Osteocyte (in vitro differentiated cells): ENCODE measurements at regions not wholly inside any gene's neighbourhood (a gene's known extent, or its start where the extent isn't known, plus 50 kb on each side); places are given as distances from the start of the nearest gene placed in this dataset.
A peak's percentile ranks its signal among the peaks of the same experiment; 100 is the strongest.

Experiments
- DNase-seq: peaks from one replicate; pipeline ENCODE4 v3.0.0; 2021; ENCODE audit warnings: mixed read lengths; ENCODE audit not compliant: unreplicated experiment; ENCODE audit errors: extremely low spot score
- H3K27ac Mint-ChIP-seq: one replicate; pipeline ENCODE4 v1.8.0; 2021; ENCODE audit warnings: mild to moderate bottlenecking, mixed read lengths; ENCODE audit not compliant: unreplicated experiment
- H3K27me3 Mint-ChIP-seq: one replicate; pipeline ENCODE4 v1.8.0; 2021; ENCODE audit warnings: mixed read lengths; ENCODE audit not compliant: unreplicated experiment
- H3K36me3 Mint-ChIP-seq: one replicate; pipeline ENCODE4 v1.8.0; 2021; ENCODE audit warnings: mixed read lengths; ENCODE audit not compliant: unreplicated experiment
- H3K4me1 Mint-ChIP-seq: one replicate; pipeline ENCODE4 v1.8.0; 2021; ENCODE audit warnings: mixed read lengths; ENCODE audit not compliant: unreplicated experiment
- H3K4me3 Mint-ChIP-seq: one replicate; pipeline ENCODE4 v1.8.0; 2021; ENCODE audit warnings: mild to moderate bottlenecking, moderate library complexity, mixed read lengths; ENCODE audit not compliant: unreplicated experiment
- H3K9me3 Mint-ChIP-seq: one replicate; pipeline ENCODE4 v1.8.0; 2021; ENCODE audit warnings: mixed read lengths; ENCODE audit not compliant: unreplicated experiment
- TF ChIP-seq, protein P1 (sequence below): fragments of 200-600 bp; sonication (generic); IDR thresholded peaks from 2 replicates; pipeline ENCODE4 v1.5.0; 2021; ENCODE audit warnings: antibody characterized with exemption, mild to moderate bottlenecking, moderate library complexity

DNA sequence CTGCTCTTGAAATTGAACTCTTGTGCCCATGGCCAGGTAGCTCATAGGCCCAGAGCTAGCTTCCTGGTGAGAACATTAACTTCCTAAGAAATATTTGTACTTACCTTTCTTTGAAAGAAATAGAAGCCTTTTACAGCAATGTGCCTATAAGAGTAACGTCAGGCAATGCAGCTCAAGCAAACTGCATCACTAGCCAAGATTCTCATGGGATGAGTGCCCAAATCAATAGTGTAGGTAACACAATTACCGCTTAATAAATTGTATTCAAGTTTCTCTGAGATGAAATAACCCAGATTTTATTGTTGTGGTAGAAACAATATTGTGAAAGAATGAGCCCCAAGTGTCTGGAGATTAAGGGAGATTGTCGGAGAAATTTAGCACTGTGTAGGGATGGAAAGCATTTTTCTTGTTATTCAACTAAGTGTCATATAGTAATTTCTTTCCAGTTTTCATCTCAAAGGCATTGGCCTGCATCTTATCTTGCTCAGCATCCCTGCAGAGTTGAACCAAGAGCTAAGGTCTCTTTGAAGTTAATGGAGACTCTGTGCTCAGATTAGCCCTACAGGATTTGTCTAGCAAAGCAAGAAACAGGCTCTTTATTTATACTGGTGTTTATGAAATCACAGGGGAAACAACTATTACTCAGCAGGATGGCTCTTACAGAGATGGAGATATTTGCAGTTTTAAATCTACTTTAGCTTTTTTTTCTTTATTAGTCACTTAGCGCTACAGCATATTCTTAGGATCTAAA, 321.0 kb upstream of the PDGFD start:
- Mint-ChIP-seq H3K27ac (no peak overlapping the region), H3K27me3 (no peaks in the 10 kb centered on the region), H3K9me3 (peaks cover 31% of the 10 kb centered on the region), H3K4me1 (peaks cover 3% of the 10 kb centered on the region), H3K36me3 (no peaks in the 10 kb centered on the region), H3K4me3 (no peak overlapping the region)
- DNase-seq = no peak
- TF ChIP-seq, protein P1, sequence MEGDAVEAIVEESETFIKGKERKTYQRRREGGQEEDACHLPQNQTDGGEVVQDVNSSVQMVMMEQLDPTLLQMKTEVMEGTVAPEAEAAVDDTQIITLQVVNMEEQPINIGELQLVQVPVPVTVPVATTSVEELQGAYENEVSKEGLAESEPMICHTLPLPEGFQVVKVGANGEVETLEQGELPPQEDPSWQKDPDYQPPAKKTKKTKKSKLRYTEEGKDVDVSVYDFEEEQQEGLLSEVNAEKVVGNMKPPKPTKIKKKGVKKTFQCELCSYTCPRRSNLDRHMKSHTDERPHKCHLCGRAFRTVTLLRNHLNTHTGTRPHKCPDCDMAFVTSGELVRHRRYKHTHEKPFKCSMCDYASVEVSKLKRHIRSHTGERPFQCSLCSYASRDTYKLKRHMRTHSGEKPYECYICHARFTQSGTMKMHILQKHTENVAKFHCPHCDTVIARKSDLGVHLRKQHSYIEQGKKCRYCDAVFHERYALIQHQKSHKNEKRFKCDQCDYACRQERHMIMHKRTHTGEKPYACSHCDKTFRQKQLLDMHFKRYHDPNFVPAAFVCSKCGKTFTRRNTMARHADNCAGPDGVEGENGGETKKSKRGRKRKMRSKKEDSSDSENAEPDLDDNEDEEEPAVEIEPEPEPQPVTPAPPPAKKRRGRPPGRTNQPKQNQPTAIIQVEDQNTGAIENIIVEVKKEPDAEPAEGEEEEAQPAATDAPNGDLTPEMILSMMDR = no peak

DNA sequence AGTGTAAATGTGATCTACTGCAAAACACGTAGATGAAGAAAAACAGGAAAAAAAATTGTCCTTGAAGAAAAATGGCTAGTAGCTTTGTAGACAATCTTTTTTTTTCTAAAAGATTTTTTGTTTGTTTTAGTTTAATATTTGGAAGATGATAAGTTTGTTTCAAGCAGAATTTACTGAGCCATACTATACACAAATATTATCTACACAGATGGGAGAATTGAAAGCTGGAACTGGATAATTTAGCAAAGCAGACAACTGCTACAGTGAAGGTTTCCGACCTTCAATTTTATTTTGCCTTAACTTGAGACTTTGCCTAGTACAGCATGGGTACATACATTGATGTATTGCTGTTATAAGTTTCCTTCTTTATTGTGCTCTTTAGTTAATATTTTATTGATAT, 313.0 kb upstream of the PDGFD start:
- TF ChIP-seq, protein P1 = no peak
- DNase-seq = no peak
- Mint-ChIP-seq H3K4me1 (no peaks in the 10 kb centered on the region), H3K36me3 (no peaks in the 10 kb centered on the region), H3K27ac (no peak overlapping the region), H3K4me3 (no peak overlapping the region), H3K9me3 (peaks cover 10% of the 10 kb centered on the region), H3K27me3 (no peaks in the 10 kb centered on the region)

DNA sequence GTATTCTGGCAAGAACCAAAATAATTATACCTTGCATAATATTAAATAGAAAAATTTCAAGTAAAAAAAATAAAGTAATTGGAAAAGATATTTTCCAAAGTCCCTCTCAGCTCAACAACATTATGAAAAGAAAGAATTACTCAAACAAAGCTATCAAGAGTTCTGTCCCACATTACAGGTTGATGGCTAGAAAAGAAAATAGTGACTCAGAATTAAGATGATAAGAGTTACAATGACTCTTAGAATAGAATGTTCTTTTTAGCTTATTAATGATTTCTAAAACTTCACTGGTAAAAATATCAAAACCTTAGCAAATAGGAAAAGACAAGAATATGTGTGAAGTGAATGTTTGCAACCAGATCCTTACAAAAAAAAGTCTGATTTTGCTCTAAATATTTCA, 312.5 kb upstream of the PDGFD start:
- no peak for DNase-seq
- Mint-ChIP-seq H3K27me3 (no peaks in the 10 kb centered on the region), H3K27ac (no peak overlapping the region), H3K4me1 (no peaks in the 10 kb centered on the region), H3K36me3 (no peaks in the 10 kb centered on the region), H3K9me3 (peaks cover 5% of the 10 kb centered on the region), H3K4me3 (no peak overlapping the region)
- TF ChIP-seq, protein P1 = no peak

DNA sequence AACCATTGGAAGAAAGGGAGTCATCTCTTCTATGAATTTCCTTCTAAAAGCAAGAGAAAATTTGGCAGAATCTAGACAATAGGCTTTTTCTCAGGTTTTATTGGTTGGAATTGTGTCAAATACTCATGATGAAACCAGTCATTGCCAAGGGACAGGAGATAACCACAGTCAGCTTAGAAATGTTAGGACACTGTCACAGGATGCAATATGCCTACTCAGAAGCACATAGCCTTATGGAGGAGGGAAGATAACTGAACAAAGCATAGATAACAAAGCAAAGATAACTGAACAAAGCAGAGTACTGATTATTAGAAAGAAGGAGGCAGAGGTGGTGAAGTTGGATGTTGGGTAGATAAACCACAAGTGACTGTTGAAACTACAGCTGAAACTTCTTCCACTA, 303.5 kb upstream of the PDGFD start:
- Mint-ChIP-seq H3K4me3 (no peak overlapping the region), H3K27me3 (no peaks in the 10 kb centered on the region), H3K27ac (no peak overlapping the region), H3K9me3 (no peaks in the 10 kb centered on the region), H3K4me1 (peaks cover 21% of the 10 kb centered on the region), H3K36me3 (no peaks in the 10 kb centered on the region)
- TF ChIP-seq, protein P1 = no peak
- no peak for DNase-seq

DNA sequence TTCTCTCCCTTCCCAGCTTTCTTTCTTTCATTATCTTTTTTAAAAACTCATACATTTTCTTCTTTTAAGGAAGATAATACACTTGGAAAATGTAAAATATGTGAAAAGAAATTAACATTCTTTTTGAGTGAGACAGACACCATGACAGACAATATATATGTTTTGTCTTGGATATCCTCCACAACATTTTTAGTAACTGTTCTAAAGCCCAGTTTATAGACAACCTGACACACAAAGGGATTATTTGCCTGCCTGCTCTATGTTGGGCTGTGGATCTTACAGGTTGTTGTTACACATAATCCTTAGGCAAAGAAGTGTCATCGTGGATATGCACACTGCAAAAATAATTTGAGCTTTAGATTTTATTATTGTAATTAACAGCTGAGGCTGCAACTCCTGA, 301.4 kb upstream of the PDGFD start:
- Mint-ChIP-seq H3K4me3 (no peak overlapping the region), H3K9me3 (no peaks in the 10 kb centered on the region), H3K27ac (peak overlapping the region; percentile 9), H3K27me3 (no peaks in the 10 kb centered on the region), H3K4me1 (peaks cover 22% of the 10 kb centered on the region), H3K36me3 (no peaks in the 10 kb centered on the region)
- TF ChIP-seq, protein P1 = no peak
- DNase-seq = no peak
